ENCODE measurements at regions not wholly inside any gene's neighbourhood (a gene's known extent, or its start where the extent isn't known, plus 50 kb on each side); places are given as distances from the start of the nearest gene placed in this dataset.

- CTCF ChIA-PET: no interaction called here
- ATAC-seq: no peak
These were observed 373.7 kb downstream of the SOX9 start for GRCh38 chr17:72494566-72494965.

GRCh38 chr17:72496461-72496860 lies 375.6 kb downstream of the SOX9 start:
- no peaks in the 10 kb centered on the region for H3F3A ChIP-seq (ENCODE audit: low read length, unreplicated experiment)
- H3K27ac ChIP-seq (ENCODE audit: low read length): no peak overlapping the region
- H3K9me3 ChIP-seq (ENCODE audit: low read length): no peaks in the 10 kb centered on the region
- DNase-seq (no peak), ATAC-seq (no peak)
- H3K36me3 ChIP-seq (ENCODE audit: low read depth, low read length): no peaks in the 10 kb centered on the region
- TF ChIP-seq CTCF (conservative IDR thresholded peaks at IDR 0.05; ENCODE audit: low read depth, low read length) (no peak), EZH2phosphoT487 (IDR thresholded peaks at IDR 0.05; ENCODE audit: borderline replicate concordance, low read length) (no peak), EZH2 (IDR thresholded peaks at IDR 0.05; ENCODE audit: low read length, unreplicated experiment) (no peak)
- no peak overlapping the region for H2AFZ ChIP-seq (ENCODE audit: low read length)
- intact Hi-C loops (cut with micrococcal nuclease): no loop called here
- ChIA-PET POLR2A (ENCODE audit: unreplicated experiment) (no interaction called here), CTCF (no interaction called here)
- H3K27me3 ChIP-seq (ENCODE audit: low read length): no peaks in the 10 kb centered on the region
- H3K4me3 ChIP-seq (ENCODE audit: low read length): no peak overlapping the region
- peaks cover 92% of the 10 kb centered on the region for H3K79me2 ChIP-seq (ENCODE audit: low read length)
- no peaks in the 10 kb centered on the region for H3K4me1 ChIP-seq (ENCODE audit: insufficient read depth, low read length)
- no peaks in the 10 kb centered on the region for H3K9me2 ChIP-seq (replicated peaks; ENCODE audit: low read length)
- H3K4me2 ChIP-seq (ENCODE audit: low read length): no peak overlapping the region
- BruUV-seq (replicated peaks): no TSS peak
- no peak overlapping the region for H3K9ac ChIP-seq (ENCODE audit: low read length)
- peaks cover 14% of the 10 kb centered on the region for H4K20me1 ChIP-seq (ENCODE audit: low read length)

More at GRCh38 chr17:72494566-72494965, 373.7 kb downstream of the SOX9 start:
- Histone ChIP-seq H3K9me3 (ENCODE audit: low read length) (no peaks in the 10 kb centered on the region), H3F3A (ENCODE audit: low read length, unreplicated experiment) (no peaks in the 10 kb centered on the region), H3K4me2 (ENCODE audit: low read length) (no peak overlapping the region), H3K4me3 (ENCODE audit: low read length) (no peak overlapping the region), H3K36me3 (ENCODE audit: low read depth, low read length) (no peaks in the 10 kb centered on the region), H2AFZ (ENCODE audit: low read length) (no peak overlapping the region), H3K9ac (ENCODE audit: low read length) (no peak overlapping the region), H3K9me2 (replicated peaks; ENCODE audit: low read length) (no peaks in the 10 kb centered on the region), H3K27ac (ENCODE audit: low read length) (no peak overlapping the region), H3K27me3 (ENCODE audit: low read length) (no peaks in the 10 kb centered on the region), H4K20me1 (ENCODE audit: low read length) (peaks cover 20% of the 10 kb centered on the region), H3K4me1 (ENCODE audit: insufficient read depth, low read length) (no peaks in the 10 kb centered on the region), H3K79me2 (ENCODE audit: low read length) (peaks cover 98% of the 10 kb centered on the region)
- no TSS peak for BruUV-seq (replicated peaks)
- POLR2A ChIA-PET (ENCODE audit: unreplicated experiment): no interaction called here
- no peak for TF ChIP-seq CTCF (conservative IDR thresholded peaks at IDR 0.05; ENCODE audit: low read depth, low read length)
- DNase-seq: no peak
- intact Hi-C loops (cut with micrococcal nuclease): no loop called here

DNA sequence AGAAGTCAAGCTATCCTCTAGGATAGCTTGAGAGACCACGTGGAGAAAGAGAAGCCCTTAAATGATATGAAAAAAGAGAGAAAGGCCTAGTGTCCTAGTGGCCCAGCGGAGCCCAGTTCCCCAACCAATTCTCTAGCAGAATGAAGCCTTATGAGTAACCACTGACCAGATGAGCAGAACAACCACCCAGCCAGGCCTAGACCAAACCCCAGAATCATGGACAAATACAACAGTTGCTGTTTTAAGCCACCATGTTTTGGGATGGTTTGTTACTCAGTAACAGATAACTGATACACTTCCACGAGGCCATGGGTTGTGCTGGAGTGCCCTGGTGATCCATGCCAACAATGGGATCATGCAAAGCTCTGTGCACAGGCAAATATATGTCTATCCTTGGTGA lies 377.1 kb downstream of the SOX9 start:
- Histone ChIP-seq H3K4me2 (ENCODE audit: low read length) (no peak overlapping the region), H3K4me3 (ENCODE audit: low read length) (no peak overlapping the region), H3K36me3 (ENCODE audit: low read depth, low read length) (no peaks in the 10 kb centered on the region), H3K4me1 (ENCODE audit: insufficient read depth, low read length) (no peaks in the 10 kb centered on the region), H3K27me3 (ENCODE audit: low read length) (no peaks in the 10 kb centered on the region), H3F3A (ENCODE audit: low read length, unreplicated experiment) (no peaks in the 10 kb centered on the region), H3K27ac (ENCODE audit: low read length) (no peak overlapping the region), H3K9me2 (replicated peaks; ENCODE audit: low read length) (no peaks in the 10 kb centered on the region), H3K9ac (ENCODE audit: low read length) (no peak overlapping the region), H3K9me3 (ENCODE audit: low read length) (no peaks in the 10 kb centered on the region), H3K79me2 (ENCODE audit: low read length) (peaks cover 92% of the 10 kb centered on the region), H4K20me1 (ENCODE audit: low read length) (peaks cover 17% of the 10 kb centered on the region), H2AFZ (ENCODE audit: low read length) (no peak overlapping the region)
- no peak for TF ChIP-seq EZH2 (IDR thresholded peaks at IDR 0.05; ENCODE audit: low read length, unreplicated experiment)
- TF ChIP-seq EZH2phosphoT487 (IDR thresholded peaks at IDR 0.05; ENCODE audit: borderline replicate concordance, low read length): no peak
- TF ChIP-seq CTCF (conservative IDR thresholded peaks at IDR 0.05; ENCODE audit: low read depth, low read length): no peak
- intact Hi-C loops (cut with micrococcal nuclease): no loop called here
- ChIA-PET CTCF (interaction anchor here (0.8 kb wide), 1 partner anchor 107 kb away, joined by 3 read pairs; no protein-coding TSS in a partner anchor), POLR2A (ENCODE audit: unreplicated experiment) (interaction anchor here (0.8 kb wide), 1 partner anchor 32 kb away, joined by 3 read pairs; no protein-coding TSS in a partner anchor)
- BruUV-seq (replicated peaks): no TSS peak
- DNase-seq: no peak
- no peak for ATAC-seq

Measured in PC-3 (cell line).